GM12872 (cell line): ENCODE measurements at regions not wholly inside any gene's neighbourhood (a gene's known extent, or its start where the extent isn't known, plus 50 kb on each side); places are given as distances from the start of the nearest gene placed in this dataset.

Experiments
- CTCF ChIP-seq: IDR thresholded peaks from 3 replicates; pipeline ENCODE4 v1.5.1; 2011; ENCODE audit warnings: low read depth, mild to moderate bottlenecking, low read length, moderate library complexity; ENCODE audit not compliant: insufficient read depth

DNA sequence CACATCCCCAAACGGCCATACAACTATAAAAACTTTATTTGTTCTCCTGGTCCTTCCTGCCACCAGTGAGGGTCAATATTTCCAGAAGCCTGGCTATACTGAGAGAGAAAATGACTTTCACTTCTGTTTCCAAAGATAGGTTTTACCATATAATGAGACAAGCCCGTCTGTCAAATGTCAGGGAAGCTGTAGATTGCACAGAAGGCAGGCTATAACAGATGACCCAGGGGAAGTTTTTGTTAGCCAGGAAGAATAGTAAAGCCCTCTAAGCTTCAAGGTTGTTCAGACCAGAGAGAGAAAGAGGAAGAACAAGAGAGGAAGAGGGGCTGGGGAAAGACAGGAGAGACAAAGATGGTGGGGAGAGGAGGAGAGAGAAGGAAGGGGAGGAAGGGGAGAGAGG, 217.5 kb downstream of the GBA3 start:
- TF ChIP-seq CTCF = no peak

DNA sequence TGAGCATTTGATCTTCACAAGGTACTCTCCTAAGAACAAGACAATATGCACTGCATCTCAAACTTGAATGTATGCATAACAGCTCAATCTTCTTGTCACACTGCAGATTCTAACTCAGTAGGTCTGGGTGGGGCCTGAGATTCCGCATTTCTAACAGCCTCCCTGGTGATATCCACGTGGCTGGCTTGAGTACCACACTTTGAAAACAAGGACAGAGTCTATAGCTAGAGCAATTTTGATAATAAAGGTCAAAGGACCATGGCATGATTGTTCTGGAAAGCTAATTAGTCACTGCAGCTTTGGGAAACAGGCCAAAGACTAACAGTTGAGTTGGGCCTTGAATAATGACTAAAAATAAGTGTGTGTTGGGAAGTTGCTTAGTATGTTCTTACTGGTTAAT, 213.3 kb downstream of the GBA3 start:
- no peak for TF ChIP-seq CTCF

GRCh38 chr4:22903913-22904312, 211.2 kb downstream of the GBA3 start:
- TF ChIP-seq CTCF = no peak

- no peak for TF ChIP-seq CTCF
These were observed 208.9 kb downstream of the GBA3 start for GRCh38 chr4:22901631-22902030.

DNA sequence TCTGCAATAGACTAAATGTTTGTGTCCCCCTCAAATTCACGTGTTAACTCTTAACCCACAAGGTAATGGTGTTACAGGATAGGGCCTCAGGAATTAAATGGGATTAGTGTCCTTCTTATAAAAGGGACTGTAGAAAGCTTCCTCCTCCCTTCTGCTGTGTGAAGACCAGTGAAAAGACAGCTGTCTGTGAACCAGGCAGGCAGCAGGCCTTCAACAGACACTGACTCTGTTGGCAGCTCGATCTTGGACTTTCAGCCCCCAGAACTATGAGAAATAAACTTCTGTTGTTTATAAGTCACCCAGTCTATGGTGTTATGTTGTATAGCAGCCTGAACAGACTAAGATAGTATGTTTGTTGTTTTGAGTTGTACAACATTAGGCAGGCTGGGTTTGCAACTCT, 208.1 kb downstream of the GBA3 start:
- no peak for TF ChIP-seq CTCF

DNA sequence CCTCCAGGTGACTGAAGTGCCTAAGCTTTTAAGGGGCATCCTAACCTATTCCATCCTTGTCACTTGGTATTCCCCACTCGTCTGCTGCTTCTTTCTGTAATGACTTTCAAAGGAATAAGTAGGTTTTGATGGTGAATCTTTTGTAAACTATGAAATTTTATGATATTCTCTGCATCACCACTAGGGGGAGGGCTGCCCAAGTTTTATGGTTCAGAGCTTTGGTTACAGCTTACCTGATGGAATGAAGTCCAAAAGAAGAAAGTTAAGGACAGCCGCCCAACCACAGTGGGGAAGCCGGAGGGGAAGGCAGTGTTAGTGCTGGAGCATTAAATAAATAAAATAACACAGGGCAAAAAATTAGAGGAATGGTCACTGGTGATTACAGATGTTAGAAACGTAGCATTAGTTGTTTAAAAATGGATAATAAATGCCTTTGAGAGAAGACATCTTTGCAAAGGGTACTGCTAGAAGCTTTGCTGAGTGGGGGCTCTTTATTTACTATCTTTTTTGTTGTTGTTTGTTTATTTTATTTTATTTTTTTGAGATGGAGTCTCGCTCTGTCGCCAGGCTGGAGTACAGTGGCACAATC, 204.9 kb downstream of the GBA3 start:
- peak; percentile 73 for TF ChIP-seq CTCF

DNA sequence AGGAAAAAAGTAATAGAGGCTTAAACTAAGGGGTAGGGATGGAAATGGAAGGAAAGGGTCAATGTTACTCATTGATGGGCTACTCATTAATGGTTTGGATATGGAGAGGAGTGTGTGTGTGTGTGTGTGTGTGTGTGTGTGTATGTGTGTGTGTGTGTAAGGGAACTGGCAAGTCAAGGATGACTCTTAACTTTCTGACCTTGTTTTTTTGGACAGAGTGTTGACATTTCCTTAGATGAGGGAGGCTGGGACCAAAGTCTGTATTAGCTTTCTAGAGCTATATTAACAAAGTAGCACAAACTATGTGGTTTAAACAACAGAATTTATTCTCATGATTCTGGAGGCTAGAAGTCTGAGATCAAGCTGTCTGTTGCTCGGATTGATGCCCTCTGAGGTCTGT, 202.7 kb downstream of the GBA3 start:
- no peak for TF ChIP-seq CTCF
